Mucosa of descending colon (tissue), 3 donors: ENCODE measurements at regions not wholly inside any gene's neighbourhood (a gene's known extent, or its start where the extent isn't known, plus 50 kb on each side); places are given as distances from the start of the nearest gene placed in this dataset.

Experiments
- ATAC-seq: fragments of 200-7000 bp; cut with Tn5 transposase; one replicate; pipeline ENCODE4 v1.9.1; 2020; ENCODE audit warnings: mild to moderate bottlenecking, moderate library complexity
- DNase-seq, 3 donors: peaks; one replicate each; pipeline ENCODE4 v3.0.0-alpha.2; 2020
- H3K36me3 ChIP-seq: fragments of 200-600 bp; one replicate; pipeline ENCODE4 v1.8.0; 2021; ENCODE audit warnings: low read depth, mild to moderate bottlenecking
- H3K4me1 ChIP-seq: fragments of 200-600 bp; one replicate; pipeline ENCODE4 v1.8.0; 2021; ENCODE audit warnings: low read depth, mild to moderate bottlenecking
- H3K4me3 ChIP-seq: fragments of 200-600 bp; one replicate; pipeline ENCODE4 v1.8.0; 2021; ENCODE audit warnings: mild to moderate bottlenecking
- H3K9me3 ChIP-seq: fragments of 200-600 bp; one replicate; pipeline ENCODE4 v1.8.0; 2021; ENCODE audit warnings: mild to moderate bottlenecking
- intact Hi-C, 2 donors: fragments of 100-400 bp; cut with DNase I in 1 of 2; cut with micrococcal nuclease in 1 of 2; formaldehyde crosslinking; loops; one replicate each; pipeline versions ENCODE4 v1.11.0 to v1.11.1; 2022; cut with DNase I, micrococcal nuclease
- TF ChIP-seq, protein P1 (sequence below): fragments of 200-600 bp; IDR thresholded peaks from one replicate; pipeline ENCODE4 v1.8.0; 2022; ENCODE audit warnings: antibody characterized with exemption, mild to moderate bottlenecking
- donor health status: DM: no; HTN: no; CAD: no; lungs with moderate emphysema.
- donor health status: DM: no; HTN: no; CAD: no.
- donor health status: DM: no; HTN: yes; CAD: no.

DNA sequence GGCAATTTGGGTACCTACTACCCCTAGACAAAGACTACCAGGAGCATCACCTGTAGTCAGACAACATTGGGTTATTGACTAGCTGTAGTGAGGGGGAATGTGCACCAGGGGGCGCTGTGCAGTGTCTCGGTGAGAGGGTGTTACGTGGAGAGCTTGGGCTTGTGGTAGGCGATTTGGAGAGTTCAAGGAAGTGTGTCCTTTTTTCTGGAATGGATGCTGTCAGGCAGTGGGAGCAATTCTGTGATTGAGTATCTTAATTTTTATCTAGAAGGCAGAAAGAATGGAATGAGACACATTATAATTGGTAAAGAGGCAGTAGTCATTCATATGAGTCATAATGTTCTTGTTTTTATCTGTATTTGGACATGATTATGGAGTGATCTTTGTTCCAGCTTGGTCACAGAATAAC lies 187.7 kb downstream of the GALC start:
- peak in 1 of 3 donors; percentile 4 for DNase-seq
- Histone ChIP-seq H3K4me1 (no peaks in the 10 kb centered on the region), H3K4me3 (no peak overlapping the region), H3K36me3 (no peaks in the 10 kb centered on the region), H3K9me3 (no peaks in the 10 kb centered on the region)
- TF ChIP-seq, protein P1, sequence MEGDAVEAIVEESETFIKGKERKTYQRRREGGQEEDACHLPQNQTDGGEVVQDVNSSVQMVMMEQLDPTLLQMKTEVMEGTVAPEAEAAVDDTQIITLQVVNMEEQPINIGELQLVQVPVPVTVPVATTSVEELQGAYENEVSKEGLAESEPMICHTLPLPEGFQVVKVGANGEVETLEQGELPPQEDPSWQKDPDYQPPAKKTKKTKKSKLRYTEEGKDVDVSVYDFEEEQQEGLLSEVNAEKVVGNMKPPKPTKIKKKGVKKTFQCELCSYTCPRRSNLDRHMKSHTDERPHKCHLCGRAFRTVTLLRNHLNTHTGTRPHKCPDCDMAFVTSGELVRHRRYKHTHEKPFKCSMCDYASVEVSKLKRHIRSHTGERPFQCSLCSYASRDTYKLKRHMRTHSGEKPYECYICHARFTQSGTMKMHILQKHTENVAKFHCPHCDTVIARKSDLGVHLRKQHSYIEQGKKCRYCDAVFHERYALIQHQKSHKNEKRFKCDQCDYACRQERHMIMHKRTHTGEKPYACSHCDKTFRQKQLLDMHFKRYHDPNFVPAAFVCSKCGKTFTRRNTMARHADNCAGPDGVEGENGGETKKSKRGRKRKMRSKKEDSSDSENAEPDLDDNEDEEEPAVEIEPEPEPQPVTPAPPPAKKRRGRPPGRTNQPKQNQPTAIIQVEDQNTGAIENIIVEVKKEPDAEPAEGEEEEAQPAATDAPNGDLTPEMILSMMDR, result no peak
- ATAC-seq, result peak; percentile 49
- intact Hi-C loops, result no loop called here

DNA sequence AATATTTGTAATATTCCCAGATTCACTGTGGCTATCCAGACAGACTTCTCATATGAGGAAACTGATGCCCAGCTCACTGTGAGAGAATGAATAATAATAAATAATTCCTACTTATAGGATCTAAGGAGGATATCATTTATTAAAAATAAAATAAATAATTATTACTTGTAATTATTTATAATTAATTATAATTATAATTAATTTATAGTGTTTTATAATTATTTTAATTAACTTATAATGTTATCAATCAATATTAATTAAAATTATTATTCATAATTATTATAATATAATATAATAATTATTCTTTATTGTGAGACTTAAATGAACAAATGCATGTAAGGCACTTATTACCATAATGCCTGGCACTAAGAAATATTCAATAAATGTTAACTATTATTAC lies 192.8 kb downstream of the GALC start:
- DNase-seq (no peak), ATAC-seq (no peak)
- intact Hi-C loops, result no loop called here
- no peaks in the 10 kb centered on the region for H3K4me1 ChIP-seq
- TF ChIP-seq, protein P1, result no peak
- H3K36me3 ChIP-seq, result no peaks in the 10 kb centered on the region
- H3K4me3 ChIP-seq, result no peak overlapping the region
- H3K9me3 ChIP-seq, result no peaks in the 10 kb centered on the region

DNA sequence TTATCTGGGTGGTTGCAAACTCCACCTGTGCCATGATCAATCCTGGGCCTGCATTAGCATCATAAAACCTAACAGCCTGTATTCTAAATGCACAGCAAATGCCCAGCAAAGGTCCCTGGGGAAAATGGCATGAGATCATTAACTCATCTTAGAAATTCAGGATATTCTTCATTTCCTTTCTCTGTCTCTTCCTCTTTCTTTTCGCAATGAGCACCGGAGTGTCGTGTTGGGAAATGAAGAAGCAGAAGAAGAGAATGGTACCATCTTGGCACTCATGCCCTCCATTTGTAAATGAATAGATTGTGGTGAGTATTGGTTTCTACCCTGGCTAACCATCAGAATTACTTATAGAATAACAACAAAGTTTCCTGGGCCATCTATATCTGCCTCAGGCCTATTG lies 193.6 kb downstream of the GALC start:
- Histone ChIP-seq H3K36me3 (no peaks in the 10 kb centered on the region), H3K4me1 (no peaks in the 10 kb centered on the region), H3K9me3 (no peaks in the 10 kb centered on the region), H3K4me3 (no peak overlapping the region)
- ATAC-seq (no peak), DNase-seq (no peak)
- TF ChIP-seq, protein P1, result no peak
- intact Hi-C loops, result no loop called here

DNA sequence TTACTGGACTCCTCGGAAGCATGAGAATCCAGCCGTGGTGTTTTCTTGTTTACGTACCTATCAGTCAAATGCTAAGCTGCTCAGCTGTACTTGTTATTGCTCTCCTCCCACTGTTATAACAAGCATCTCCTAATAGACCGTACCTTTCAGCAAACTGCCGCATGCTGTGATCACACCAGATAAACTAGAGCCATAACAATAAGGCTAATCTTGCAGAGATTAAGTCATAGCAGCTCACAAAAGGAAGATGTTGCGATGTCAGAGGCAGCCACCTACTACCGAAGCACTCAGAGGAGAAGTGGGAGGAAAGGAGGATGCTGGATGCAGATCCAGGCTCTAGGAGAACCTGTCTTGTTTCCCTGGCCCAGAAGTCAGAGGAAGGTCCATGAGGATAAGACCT lies 196.0 kb downstream of the GALC start:
- DNase-seq (no peak), ATAC-seq (no peak)
- intact Hi-C loops, result no loop called here
- Histone ChIP-seq H3K9me3 (no peaks in the 10 kb centered on the region), H3K4me3 (no peak overlapping the region), H3K4me1 (no peaks in the 10 kb centered on the region), H3K36me3 (no peaks in the 10 kb centered on the region)
- TF ChIP-seq, protein P1, result no peak

DNA sequence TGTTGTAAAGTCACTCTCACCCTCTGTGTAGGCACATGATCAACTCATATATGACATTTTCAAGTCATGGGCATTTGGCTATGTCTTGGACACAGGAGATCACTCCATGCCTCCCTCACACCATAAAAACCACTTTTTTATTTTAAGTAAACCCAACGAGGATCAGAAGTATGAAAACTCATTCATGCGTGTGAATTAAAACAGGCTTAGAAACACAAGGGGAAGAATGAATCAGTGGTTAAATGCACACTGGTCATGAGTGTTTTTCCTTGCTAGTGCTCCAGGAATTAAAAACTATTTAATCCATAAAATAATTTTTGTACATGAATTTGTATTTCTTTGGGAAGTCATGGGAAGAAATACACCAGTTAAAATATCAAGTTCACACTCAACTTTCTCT lies 198.4 kb downstream of the GALC start:
- H3K36me3 ChIP-seq, result no peaks in the 10 kb centered on the region
- ATAC-seq (no peak), DNase-seq (no peak)
- TF ChIP-seq, protein P1, result no peak
- intact Hi-C loops, result no loop called here
- no peaks in the 10 kb centered on the region for H3K9me3 ChIP-seq
- H3K4me3 ChIP-seq, result no peak overlapping the region
- H3K4me1 ChIP-seq, result no peaks in the 10 kb centered on the region

DNA sequence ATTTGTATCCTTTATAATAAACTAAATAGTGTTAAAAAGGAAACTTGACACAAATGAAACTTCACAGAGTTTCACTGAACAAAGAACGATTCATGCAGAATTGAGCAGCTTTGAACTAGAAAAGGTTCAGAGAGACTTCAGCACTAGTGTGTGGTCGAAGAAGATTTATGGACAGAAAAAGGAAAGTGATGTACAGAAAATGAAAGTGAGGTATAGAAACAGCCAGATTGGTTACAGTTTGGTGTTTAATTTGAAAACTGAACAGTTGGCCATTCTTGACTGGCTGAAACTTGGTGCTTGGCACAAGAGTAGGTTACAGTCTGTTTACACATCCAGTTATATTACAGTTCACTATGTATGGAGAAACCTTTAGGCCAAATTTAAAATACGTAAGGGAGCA lies 207.1 kb downstream of the GALC start:
- Histone ChIP-seq H3K36me3 (no peaks in the 10 kb centered on the region), H3K9me3 (peaks cover 7% of the 10 kb centered on the region), H3K4me3 (no peak overlapping the region), H3K4me1 (no peaks in the 10 kb centered on the region)
- intact Hi-C loops, result no loop called here
- no peak for ATAC-seq
- TF ChIP-seq, protein P1, result no peak
- DNase-seq, result no peak
